HL-60 (cell line): ENCODE measurements at regions not wholly inside any gene's neighbourhood (a gene's known extent, or its start where the extent isn't known, plus 50 kb on each side); places are given as distances from the start of the nearest gene placed in this dataset.

Source experiments
- GABPA ChIP-seq: IDR thresholded peaks from 2 replicates; pipeline ENCODE4 v1.6.1; 2012; ENCODE audit warnings: low read depth
- POLR2AphosphoS5 ChIP-seq: IDR thresholded peaks from 2 replicates; pipeline ENCODE4 v1.6.1; 2012; ENCODE audit warnings: low read depth
- TF ChIP-seq, protein P1 (sequence below): IDR thresholded peaks from one replicate; pipeline ENCODE4 v1.5.1; 2011; ENCODE audit warnings: low read length, control low read depth, inconsistent platforms; ENCODE audit not compliant: insufficient read depth
- TF ChIP-seq, protein P2 (sequence below): IDR thresholded peaks from 2 replicates; pipeline ENCODE4 v1.6.1; 2012; ENCODE audit warnings: low read depth; ENCODE audit not compliant: insufficient replicate concordance

DNA sequence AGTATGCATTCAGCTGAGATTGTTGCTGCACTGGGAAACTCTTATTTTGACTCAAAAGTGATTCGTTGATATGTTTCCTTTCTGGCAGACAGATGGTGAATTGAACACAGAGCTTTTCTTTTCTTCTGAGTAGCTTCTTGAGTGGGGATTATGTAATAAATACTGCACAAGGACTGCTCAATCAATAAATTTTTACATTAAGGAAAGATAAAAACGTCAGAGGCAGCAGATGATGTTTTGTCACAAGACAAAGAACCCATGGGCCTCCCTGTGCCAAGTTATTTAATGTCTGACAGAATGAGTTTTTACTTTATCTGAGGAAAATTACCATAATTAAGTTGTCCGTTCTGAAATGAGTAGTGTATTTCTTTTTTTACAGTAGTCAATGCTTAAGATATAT is 460.3 kb downstream of the UTRN start:
- TF ChIP-seq, protein P1, sequence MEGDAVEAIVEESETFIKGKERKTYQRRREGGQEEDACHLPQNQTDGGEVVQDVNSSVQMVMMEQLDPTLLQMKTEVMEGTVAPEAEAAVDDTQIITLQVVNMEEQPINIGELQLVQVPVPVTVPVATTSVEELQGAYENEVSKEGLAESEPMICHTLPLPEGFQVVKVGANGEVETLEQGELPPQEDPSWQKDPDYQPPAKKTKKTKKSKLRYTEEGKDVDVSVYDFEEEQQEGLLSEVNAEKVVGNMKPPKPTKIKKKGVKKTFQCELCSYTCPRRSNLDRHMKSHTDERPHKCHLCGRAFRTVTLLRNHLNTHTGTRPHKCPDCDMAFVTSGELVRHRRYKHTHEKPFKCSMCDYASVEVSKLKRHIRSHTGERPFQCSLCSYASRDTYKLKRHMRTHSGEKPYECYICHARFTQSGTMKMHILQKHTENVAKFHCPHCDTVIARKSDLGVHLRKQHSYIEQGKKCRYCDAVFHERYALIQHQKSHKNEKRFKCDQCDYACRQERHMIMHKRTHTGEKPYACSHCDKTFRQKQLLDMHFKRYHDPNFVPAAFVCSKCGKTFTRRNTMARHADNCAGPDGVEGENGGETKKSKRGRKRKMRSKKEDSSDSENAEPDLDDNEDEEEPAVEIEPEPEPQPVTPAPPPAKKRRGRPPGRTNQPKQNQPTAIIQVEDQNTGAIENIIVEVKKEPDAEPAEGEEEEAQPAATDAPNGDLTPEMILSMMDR: no peak
- TF ChIP-seq POLR2AphosphoS5 (no peak), GABPA (no peak)
- TF ChIP-seq, protein P2, sequence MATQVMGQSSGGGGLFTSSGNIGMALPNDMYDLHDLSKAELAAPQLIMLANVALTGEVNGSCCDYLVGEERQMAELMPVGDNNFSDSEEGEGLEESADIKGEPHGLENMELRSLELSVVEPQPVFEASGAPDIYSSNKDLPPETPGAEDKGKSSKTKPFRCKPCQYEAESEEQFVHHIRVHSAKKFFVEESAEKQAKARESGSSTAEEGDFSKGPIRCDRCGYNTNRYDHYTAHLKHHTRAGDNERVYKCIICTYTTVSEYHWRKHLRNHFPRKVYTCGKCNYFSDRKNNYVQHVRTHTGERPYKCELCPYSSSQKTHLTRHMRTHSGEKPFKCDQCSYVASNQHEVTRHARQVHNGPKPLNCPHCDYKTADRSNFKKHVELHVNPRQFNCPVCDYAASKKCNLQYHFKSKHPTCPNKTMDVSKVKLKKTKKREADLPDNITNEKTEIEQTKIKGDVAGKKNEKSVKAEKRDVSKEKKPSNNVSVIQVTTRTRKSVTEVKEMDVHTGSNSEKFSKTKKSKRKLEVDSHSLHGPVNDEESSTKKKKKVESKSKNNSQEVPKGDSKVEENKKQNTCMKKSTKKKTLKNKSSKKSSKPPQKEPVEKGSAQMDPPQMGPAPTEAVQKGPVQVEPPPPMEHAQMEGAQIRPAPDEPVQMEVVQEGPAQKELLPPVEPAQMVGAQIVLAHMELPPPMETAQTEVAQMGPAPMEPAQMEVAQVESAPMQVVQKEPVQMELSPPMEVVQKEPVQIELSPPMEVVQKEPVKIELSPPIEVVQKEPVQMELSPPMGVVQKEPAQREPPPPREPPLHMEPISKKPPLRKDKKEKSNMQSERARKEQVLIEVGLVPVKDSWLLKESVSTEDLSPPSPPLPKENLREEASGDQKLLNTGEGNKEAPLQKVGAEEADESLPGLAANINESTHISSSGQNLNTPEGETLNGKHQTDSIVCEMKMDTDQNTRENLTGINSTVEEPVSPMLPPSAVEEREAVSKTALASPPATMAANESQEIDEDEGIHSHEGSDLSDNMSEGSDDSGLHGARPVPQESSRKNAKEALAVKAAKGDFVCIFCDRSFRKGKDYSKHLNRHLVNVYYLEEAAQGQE: no peak
